Brain microvascular endothelial cell (primary cell): ENCODE measurements at regions not wholly inside any gene's neighbourhood (a gene's known extent, or its start where the extent isn't known, plus 50 kb on each side); places are given as distances from the start of the nearest gene placed in this dataset.
A peak's percentile ranks its signal among the peaks of the same experiment; 100 is the strongest.

Source experiments
- DNase-seq: peaks from one replicate; pipeline ENCODE4 v3.0.0-alpha.2; 2020
- H3K27ac ChIP-seq: fragments of 250-450 bp; sonication (Bioruptor Pico); 2 replicates; pipeline ENCODE4 v1.5.1; 2020; ENCODE audit warnings: mild to moderate bottlenecking, moderate library complexity
- H3K27me3 ChIP-seq: fragments of 250-450 bp; sonication (Bioruptor Pico); replicated peaks from 2 replicates; pipeline ENCODE4 v1.5.1; 2020; ENCODE audit warnings: mild to moderate bottlenecking
- H3K36me3 ChIP-seq: fragments of 250-450 bp; sonication (Bioruptor Pico); replicated peaks from 2 replicates; pipeline ENCODE4 v1.5.1; 2020; ENCODE audit warnings: mild to moderate bottlenecking
- H3K4me3 ChIP-seq: 2 replicates; pipeline ENCODE4 v1.5.1; 2011; ENCODE audit warnings: low read depth, mild to moderate bottlenecking, control low read depth, low read length, moderate library complexity
- in situ Hi-C: cut with HindIII; loops from 2 replicates; pipeline ENCODE4 v1.10.0; 2017; ENCODE audit warnings: low sequenced_read_pairs, low pct_ligation_motif_present
- TF ChIP-seq, protein P1 (sequence below): IDR thresholded peaks from 2 replicates; pipeline ENCODE4 v1.5.1; 2011; ENCODE audit warnings: low read depth, mild to moderate bottlenecking, moderate library complexity, low read length, control low read depth, inconsistent platforms; ENCODE audit errors: missing control alignments

DNA sequence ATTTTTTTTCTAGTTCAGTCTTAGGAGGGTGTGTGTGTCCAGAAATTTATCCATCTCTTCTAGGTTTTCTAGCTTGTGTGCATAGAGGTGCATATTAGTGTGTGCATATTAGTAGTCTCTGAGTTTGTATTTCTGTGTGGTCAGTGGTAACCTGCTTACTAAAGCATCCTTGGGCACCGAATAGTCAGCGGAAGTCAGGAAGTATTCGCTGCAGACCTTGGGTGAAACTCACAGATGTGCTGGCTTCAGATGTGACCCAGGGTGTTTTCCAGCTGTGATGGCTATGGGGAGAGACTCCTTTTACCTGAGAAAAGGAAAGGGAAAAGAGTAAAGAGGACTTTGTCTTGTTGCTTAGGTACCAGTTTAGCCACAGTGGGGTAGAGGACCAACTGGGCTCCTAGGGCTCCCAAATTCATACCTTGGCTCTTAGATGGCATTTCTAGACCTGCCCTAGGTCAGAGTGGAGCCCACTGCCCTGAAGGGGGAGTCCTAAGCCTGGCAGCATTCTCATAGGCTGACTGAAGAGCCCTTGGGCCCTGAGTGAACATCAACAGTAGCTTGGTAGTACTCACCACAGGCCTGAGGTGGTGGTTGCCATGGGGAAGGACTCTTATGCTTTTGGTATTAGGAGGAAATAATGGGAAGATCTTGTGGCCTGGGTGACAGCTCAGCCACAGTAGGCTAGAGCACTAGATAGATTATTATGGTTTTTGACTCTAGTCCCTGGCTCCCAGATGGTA, 286.0 kb upstream of the ZPLD1 start:
- no peaks in the 10 kb centered on the region for H3K27me3 ChIP-seq
- H3K4me3 ChIP-seq, result no peak overlapping the region
- in situ Hi-C loops, result no loop called here
- H3K36me3 ChIP-seq, result no peaks in the 10 kb centered on the region
- no peak for DNase-seq
- H3K27ac ChIP-seq, result no peak overlapping the region
- TF ChIP-seq, protein P1, sequence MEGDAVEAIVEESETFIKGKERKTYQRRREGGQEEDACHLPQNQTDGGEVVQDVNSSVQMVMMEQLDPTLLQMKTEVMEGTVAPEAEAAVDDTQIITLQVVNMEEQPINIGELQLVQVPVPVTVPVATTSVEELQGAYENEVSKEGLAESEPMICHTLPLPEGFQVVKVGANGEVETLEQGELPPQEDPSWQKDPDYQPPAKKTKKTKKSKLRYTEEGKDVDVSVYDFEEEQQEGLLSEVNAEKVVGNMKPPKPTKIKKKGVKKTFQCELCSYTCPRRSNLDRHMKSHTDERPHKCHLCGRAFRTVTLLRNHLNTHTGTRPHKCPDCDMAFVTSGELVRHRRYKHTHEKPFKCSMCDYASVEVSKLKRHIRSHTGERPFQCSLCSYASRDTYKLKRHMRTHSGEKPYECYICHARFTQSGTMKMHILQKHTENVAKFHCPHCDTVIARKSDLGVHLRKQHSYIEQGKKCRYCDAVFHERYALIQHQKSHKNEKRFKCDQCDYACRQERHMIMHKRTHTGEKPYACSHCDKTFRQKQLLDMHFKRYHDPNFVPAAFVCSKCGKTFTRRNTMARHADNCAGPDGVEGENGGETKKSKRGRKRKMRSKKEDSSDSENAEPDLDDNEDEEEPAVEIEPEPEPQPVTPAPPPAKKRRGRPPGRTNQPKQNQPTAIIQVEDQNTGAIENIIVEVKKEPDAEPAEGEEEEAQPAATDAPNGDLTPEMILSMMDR, result no peak

DNA sequence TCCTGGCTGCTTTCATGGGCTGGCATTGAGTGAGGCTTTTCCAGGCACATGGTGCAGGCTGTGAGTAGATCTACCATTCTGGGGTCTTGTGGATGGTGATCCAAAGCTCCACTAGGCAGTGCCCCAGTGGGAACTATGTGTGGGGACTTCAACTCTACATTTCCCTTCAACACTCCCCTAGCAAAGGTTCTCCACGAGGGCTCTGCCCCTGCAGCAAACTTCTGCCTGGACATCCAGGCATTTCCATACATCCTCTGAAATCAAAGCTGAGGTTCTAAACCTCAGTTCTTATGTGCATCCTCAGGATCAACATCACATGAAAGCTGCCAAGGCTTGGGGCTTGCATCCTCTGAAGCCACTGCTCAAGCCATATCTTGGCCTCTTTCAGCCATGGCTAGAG, 282.9 kb upstream of the ZPLD1 start:
- Histone ChIP-seq H3K4me3 (no peak overlapping the region), H3K27me3 (no peaks in the 10 kb centered on the region), H3K36me3 (no peaks in the 10 kb centered on the region), H3K27ac (no peak overlapping the region)
- in situ Hi-C loops, result no loop called here
- TF ChIP-seq, protein P1, result no peak
- no peak for DNase-seq

DNA sequence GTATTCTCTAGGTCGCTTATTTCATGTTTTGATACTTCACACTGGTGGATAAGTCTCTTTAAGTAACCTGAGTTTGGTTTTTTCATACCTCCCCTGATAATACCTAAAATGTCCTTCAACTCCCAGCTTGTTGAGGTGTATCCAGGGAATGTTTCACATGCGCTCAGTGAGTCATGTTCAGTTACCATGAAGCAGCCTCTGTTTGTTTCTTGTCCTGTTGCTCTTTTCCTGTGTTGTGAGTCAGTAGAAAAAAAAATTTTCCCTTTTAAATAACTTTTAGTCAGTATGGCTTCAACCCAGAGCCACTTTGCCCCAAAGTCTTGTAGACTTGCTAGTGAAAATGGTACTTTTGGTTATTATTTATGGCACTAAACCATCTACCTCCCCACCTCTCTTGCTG, 278.4 kb upstream of the ZPLD1 start:
- in situ Hi-C loops, result no loop called here
- peak; percentile 94 for DNase-seq

DNA sequence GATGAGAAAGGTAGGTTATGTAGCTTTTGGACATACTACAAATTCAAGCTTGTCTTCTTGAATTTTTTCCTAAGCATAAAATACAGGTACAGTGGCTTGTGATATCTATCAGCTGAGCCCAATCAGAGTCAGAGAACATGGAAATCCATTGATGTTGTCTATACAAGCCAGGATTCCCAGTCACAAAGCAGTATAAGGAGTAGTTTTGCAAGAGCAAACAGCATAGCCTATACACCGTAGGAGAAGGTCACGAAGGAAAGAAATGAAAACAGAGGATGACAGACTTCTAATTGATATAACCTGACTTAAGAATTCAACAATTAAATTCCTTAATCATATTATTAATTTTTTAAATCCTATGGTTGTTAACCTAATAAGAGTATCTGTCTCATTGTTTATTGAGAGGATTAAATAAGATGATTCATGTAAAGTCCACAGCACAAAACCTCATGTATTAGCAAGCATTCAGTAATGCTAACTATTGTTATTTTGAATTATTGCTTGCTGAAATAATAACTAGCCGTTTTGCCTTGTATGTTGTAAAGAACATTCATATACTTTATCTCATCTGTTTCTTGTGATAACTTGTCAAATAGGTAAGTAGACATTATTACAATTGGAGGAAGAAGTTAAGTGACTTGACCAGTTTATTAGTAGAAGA, 276.6 kb upstream of the ZPLD1 start:
- DNase-seq, result no peak
- in situ Hi-C loops, result no loop called here
- H3K36me3 ChIP-seq, result no peaks in the 10 kb centered on the region
- TF ChIP-seq, protein P1, result no peak
- peak overlapping the region; percentile 43 for H3K27ac ChIP-seq
- no peak overlapping the region for H3K4me3 ChIP-seq
- no peaks in the 10 kb centered on the region for H3K27me3 ChIP-seq

More for the DNA sequence above, 278.4 kb upstream of the ZPLD1 start:
- H3K36me3 ChIP-seq, result no peaks in the 10 kb centered on the region
- H3K4me3 ChIP-seq, result no peak overlapping the region
- peak overlapping the region; percentile 81 for H3K27ac ChIP-seq
- TF ChIP-seq, protein P1, result no peak
- H3K27me3 ChIP-seq, result no peaks in the 10 kb centered on the region

DNA sequence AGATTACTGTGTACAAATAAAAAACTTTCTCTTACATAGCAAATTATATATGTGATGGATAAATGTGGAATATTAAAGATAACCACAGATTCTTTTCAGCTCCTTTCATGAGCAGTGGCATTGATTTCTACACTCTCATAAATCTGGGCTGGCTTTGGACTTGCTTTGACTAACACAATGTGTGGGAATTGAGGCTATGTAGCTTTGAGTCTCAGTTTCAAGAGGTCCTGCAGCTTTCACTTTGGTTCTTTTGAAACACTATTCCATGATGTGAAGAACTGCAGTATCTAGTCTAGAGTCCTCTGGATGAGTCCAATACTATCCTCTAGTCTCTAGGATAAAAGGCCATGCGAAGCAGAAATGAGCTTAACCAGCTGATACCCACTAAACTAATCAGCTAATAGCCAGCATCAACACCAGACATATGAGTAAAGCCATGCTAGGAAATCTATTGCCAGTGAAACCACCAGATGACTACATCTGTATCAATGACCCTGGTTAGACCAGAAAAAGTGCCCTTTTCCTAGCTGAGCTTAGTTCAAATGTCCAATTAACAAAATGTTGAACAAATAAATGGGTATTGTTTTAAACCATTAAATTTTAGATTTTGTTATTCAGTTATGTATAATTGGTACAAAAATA, 274.9 kb upstream of the ZPLD1 start:
- H3K27ac ChIP-seq, result no peak overlapping the region
- no peaks in the 10 kb centered on the region for H3K36me3 ChIP-seq
- DNase-seq, result no peak
- no peaks in the 10 kb centered on the region for H3K27me3 ChIP-seq
- no peak overlapping the region for H3K4me3 ChIP-seq
- TF ChIP-seq, protein P1, result no peak
- in situ Hi-C loops, result no loop called here
